ENCODE measurements at regions not wholly inside any gene's neighbourhood (a gene's known extent, or its start where the extent isn't known, plus 50 kb on each side); places are given as distances from the start of the nearest gene placed in this dataset.
A peak's percentile ranks its signal among the peaks of the same experiment; 100 is the strongest.
"Not testable (repeated sequence)": the region's sequence is repeated elsewhere in the genome, so short reads cannot be mapped to it uniquely, and the experiment has no call there.

GRCh38 chr6:144401736-144402733 lies 116.9 kb downstream of the UTRN start:
- Histone ChIP-seq H3K27me3 (ENCODE audit: control insufficient read depth, insufficient read depth, low read length) (no peaks in the 10 kb centered on the region), H3K9me3 (ENCODE audit: control insufficient read depth, low read length) (no peaks in the 10 kb centered on the region), H3K4me3 (ENCODE audit: low read length) (no peak overlapping the region), H3K4me1 (ENCODE audit: control insufficient read depth, insufficient read depth, low read length) (peaks cover 3% of the 10 kb centered on the region), H3K9ac (ENCODE audit: low read length) (no peak overlapping the region), H3K36me3 (ENCODE audit: control insufficient read depth, insufficient read depth, low read length) (no peaks in the 10 kb centered on the region)

- Histone ChIP-seq H3K4me1 (ENCODE audit: control insufficient read depth, insufficient read depth, low read length) (peaks cover 3% of the 10 kb centered on the region), H3K9ac (ENCODE audit: low read length) (no peak overlapping the region), H3K36me3 (ENCODE audit: control insufficient read depth, insufficient read depth, low read length) (no peaks in the 10 kb centered on the region), H3K9me3 (ENCODE audit: control insufficient read depth, low read length) (no peaks in the 10 kb centered on the region), H3K4me3 (ENCODE audit: low read length) (no peak overlapping the region), H3K27me3 (ENCODE audit: control insufficient read depth, insufficient read depth, low read length) (no peaks in the 10 kb centered on the region)
These were observed 117.6 kb downstream of the UTRN start for GRCh38 chr6:144402750-144403149.

- Histone ChIP-seq H3K27me3 (ENCODE audit: control insufficient read depth, insufficient read depth, low read length) (no peaks in the 10 kb centered on the region), H3K9ac (ENCODE audit: low read length) (no peak overlapping the region), H3K4me1 (ENCODE audit: control insufficient read depth, insufficient read depth, low read length) (peaks cover 13% of the 10 kb centered on the region), H3K4me3 (ENCODE audit: low read length) (no peak overlapping the region), H3K9me3 (ENCODE audit: control insufficient read depth, low read length) (no peaks in the 10 kb centered on the region), H3K36me3 (ENCODE audit: control insufficient read depth, insufficient read depth, low read length) (no peaks in the 10 kb centered on the region)
These were observed 120.0 kb downstream of the UTRN start for GRCh38 chr6:144405163-144405562.

- Histone ChIP-seq H3K4me1 (ENCODE audit: control insufficient read depth, insufficient read depth, low read length) (peaks cover 23% of the 10 kb centered on the region), H3K9ac (ENCODE audit: low read length) (no peak overlapping the region), H3K36me3 (ENCODE audit: control insufficient read depth, insufficient read depth, low read length) (no peaks in the 10 kb centered on the region), H3K27me3 (ENCODE audit: control insufficient read depth, insufficient read depth, low read length) (no peaks in the 10 kb centered on the region), H3K4me3 (ENCODE audit: low read length) (no peak overlapping the region), H3K9me3 (ENCODE audit: control insufficient read depth, low read length) (no peaks in the 10 kb centered on the region)
These were observed 121.7 kb downstream of the UTRN start for GRCh38 chr6:144406796-144407195.

GRCh38 chr6:144408161-144408560 lies 123.0 kb downstream of the UTRN start:
- Histone ChIP-seq H3K36me3 (ENCODE audit: control insufficient read depth, insufficient read depth, low read length) (no peaks in the 10 kb centered on the region), H3K9me3 (ENCODE audit: control insufficient read depth, low read length) (no peaks in the 10 kb centered on the region), H3K4me1 (ENCODE audit: control insufficient read depth, insufficient read depth, low read length) (peaks cover 28% of the 10 kb centered on the region), H3K27me3 (ENCODE audit: control insufficient read depth, insufficient read depth, low read length) (no peaks in the 10 kb centered on the region), H3K4me3 (ENCODE audit: low read length) (no peak overlapping the region), H3K9ac (ENCODE audit: low read length) (no peak overlapping the region)

GRCh38 chr6:144410059-144410458 lies 124.9 kb downstream of the UTRN start:
- H3K4me1 ChIP-seq (ENCODE audit: control insufficient read depth, insufficient read depth, low read length): peaks cover 36% of the 10 kb centered on the region

GRCh38 chr6:144410574-144410973 lies 125.4 kb downstream of the UTRN start:
- not testable (repeated sequence) for H3K4me3 ChIP-seq (ENCODE audit: low read length); H3K9me3 ChIP-seq (ENCODE audit: control insufficient read depth, low read length); H3K36me3 ChIP-seq (ENCODE audit: control insufficient read depth, insufficient read depth, low read length); H3K27me3 ChIP-seq (ENCODE audit: control insufficient read depth, insufficient read depth, low read length); H3K9ac ChIP-seq (ENCODE audit: low read length)
- H3K4me1 ChIP-seq (ENCODE audit: control insufficient read depth, insufficient read depth, low read length): peaks cover 37% of the 10 kb centered on the region

More at GRCh38 chr6:144410059-144410458, 124.9 kb downstream of the UTRN start:
- H3K9ac ChIP-seq (ENCODE audit: low read length): no peak overlapping the region
- H3K27me3 ChIP-seq (ENCODE audit: control insufficient read depth, insufficient read depth, low read length): no peaks in the 10 kb centered on the region
- no peaks in the 10 kb centered on the region for H3K9me3 ChIP-seq (ENCODE audit: control insufficient read depth, low read length)
- H3K4me3 ChIP-seq (ENCODE audit: low read length): no peak overlapping the region
- H3K36me3 ChIP-seq (ENCODE audit: control insufficient read depth, insufficient read depth, low read length): no peaks in the 10 kb centered on the region

- H3K4me1 ChIP-seq (ENCODE audit: control insufficient read depth, insufficient read depth, low read length): peaks cover 48% of the 10 kb centered on the region
- no peak overlapping the region for H3K4me3 ChIP-seq (ENCODE audit: low read length)
- no peaks in the 10 kb centered on the region for H3K36me3 ChIP-seq (ENCODE audit: control insufficient read depth, insufficient read depth, low read length)
- H3K9ac ChIP-seq (ENCODE audit: low read length): peak overlapping the region; percentile 9
- H3K27me3 ChIP-seq (ENCODE audit: control insufficient read depth, insufficient read depth, low read length): no peaks in the 10 kb centered on the region
- no peaks in the 10 kb centered on the region for H3K9me3 ChIP-seq (ENCODE audit: control insufficient read depth, low read length)
These were observed 126.5 kb downstream of the UTRN start for GRCh38 chr6:144411531-144412165.

- Histone ChIP-seq H3K4me3 (ENCODE audit: low read length) (no peak overlapping the region), H3K36me3 (ENCODE audit: control insufficient read depth, insufficient read depth, low read length) (no peaks in the 10 kb centered on the region), H3K4me1 (ENCODE audit: control insufficient read depth, insufficient read depth, low read length) (peaks cover 49% of the 10 kb centered on the region), H3K9me3 (ENCODE audit: control insufficient read depth, low read length) (no peaks in the 10 kb centered on the region), H3K9ac (ENCODE audit: low read length) (no peak overlapping the region), H3K27me3 (ENCODE audit: control insufficient read depth, insufficient read depth, low read length) (no peaks in the 10 kb centered on the region)
These were observed 128.3 kb downstream of the UTRN start for GRCh38 chr6:144413418-144413817.

- H3K4me1 ChIP-seq (ENCODE audit: control insufficient read depth, insufficient read depth, low read length): peaks cover 39% of the 10 kb centered on the region
- no peak overlapping the region for H3K4me3 ChIP-seq (ENCODE audit: low read length)
- H3K9ac ChIP-seq (ENCODE audit: low read length): no peak overlapping the region
- H3K9me3 ChIP-seq (ENCODE audit: control insufficient read depth, low read length): no peaks in the 10 kb centered on the region
- H3K27me3 ChIP-seq (ENCODE audit: control insufficient read depth, insufficient read depth, low read length): no peaks in the 10 kb centered on the region
- H3K36me3 ChIP-seq (ENCODE audit: control insufficient read depth, insufficient read depth, low read length): no peaks in the 10 kb centered on the region
These were observed 129.9 kb downstream of the UTRN start for GRCh38 chr6:144415014-144415413.

- H3K9me3 ChIP-seq (ENCODE audit: control insufficient read depth, low read length): no peaks in the 10 kb centered on the region
- no peaks in the 10 kb centered on the region for H3K36me3 ChIP-seq (ENCODE audit: control insufficient read depth, insufficient read depth, low read length)
- no peak overlapping the region for H3K9ac ChIP-seq (ENCODE audit: low read length)
- peaks cover 36% of the 10 kb centered on the region for H3K4me1 ChIP-seq (ENCODE audit: control insufficient read depth, insufficient read depth, low read length)
- H3K27me3 ChIP-seq (ENCODE audit: control insufficient read depth, insufficient read depth, low read length): no peaks in the 10 kb centered on the region
- no peak overlapping the region for H3K4me3 ChIP-seq (ENCODE audit: low read length)
These were observed 130.7 kb downstream of the UTRN start for GRCh38 chr6:144415835-144416237.

- peaks cover 31% of the 10 kb centered on the region for H3K4me1 ChIP-seq (ENCODE audit: control insufficient read depth, insufficient read depth, low read length)
- H3K9me3 ChIP-seq (ENCODE audit: control insufficient read depth, low read length): no peaks in the 10 kb centered on the region
- no peak overlapping the region for H3K9ac ChIP-seq (ENCODE audit: low read length)
These were observed 131.1 kb downstream of the UTRN start for GRCh38 chr6:144416244-144416643.

More at GRCh38 chr6:144416244-144416643, 131.1 kb downstream of the UTRN start:
- H3K4me3 ChIP-seq (ENCODE audit: low read length): no peak overlapping the region
- no peaks in the 10 kb centered on the region for H3K27me3 ChIP-seq (ENCODE audit: control insufficient read depth, insufficient read depth, low read length)
- H3K36me3 ChIP-seq (ENCODE audit: control insufficient read depth, insufficient read depth, low read length): no peaks in the 10 kb centered on the region

All from mucosa of stomach (tissue), 1 donor.